Jurkat, Clone E6-1 (cell line): ENCODE measurements at regions not wholly inside any gene's neighbourhood (a gene's known extent, or its start where the extent isn't known, plus 50 kb on each side); places are given as distances from the start of the nearest gene placed in this dataset.

Experiments
- DNase-seq: peaks from one replicate; pipeline ENCODE4 v3.0.0-alpha.2; 2011; ENCODE audit warnings: low read depth, low spot score
- H3K4me3 ChIP-seq: 2 replicates; pipeline ENCODE4 v1.5.1; 2011; ENCODE audit warnings: mild to moderate bottlenecking, low read length, control low read depth, moderate library complexity

DNA sequence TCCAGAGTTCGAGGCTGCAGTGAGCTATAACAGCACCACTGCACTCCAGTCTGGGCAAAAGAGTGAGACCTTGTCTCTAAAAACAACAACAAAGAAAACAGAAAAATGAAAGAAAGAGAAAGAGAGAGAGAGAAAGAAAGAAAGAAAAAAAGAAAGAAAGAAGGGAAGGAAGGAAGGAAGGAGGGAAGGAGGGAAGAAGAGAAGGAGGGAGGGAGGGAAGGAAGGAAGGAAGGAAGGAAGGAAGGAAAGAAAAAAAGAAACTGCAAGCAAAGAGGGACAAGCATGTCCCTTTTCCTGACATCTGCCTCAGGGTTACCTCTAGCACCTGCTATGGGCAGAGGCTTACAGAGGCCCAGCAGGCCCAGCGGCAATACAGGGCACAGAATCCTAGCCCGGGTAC lies 475.0 kb downstream of the MIAT start:
- no peak for DNase-seq
- no peak overlapping the region for H3K4me3 ChIP-seq

DNA sequence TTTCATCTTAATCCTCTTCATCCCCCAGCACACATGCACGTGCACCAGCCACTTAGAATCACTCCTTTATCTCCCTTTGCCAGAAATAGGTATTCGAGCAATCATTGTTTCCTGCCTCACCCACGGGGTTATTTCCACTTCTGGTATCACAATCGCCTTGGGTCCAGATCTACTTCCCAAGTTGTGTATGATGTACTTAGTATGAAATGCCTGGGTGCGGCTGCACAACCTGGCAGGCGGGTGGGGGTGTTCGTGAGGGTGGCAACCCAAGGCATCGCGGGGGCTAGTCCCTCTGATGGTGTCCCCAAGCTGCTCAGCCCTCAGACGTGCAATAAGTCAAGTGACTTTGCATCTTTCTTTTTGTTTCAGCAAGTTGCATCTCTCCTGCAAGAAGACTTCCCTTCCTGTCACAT lies 475.6 kb downstream of the MIAT start:
- H3K4me3 ChIP-seq: no peak overlapping the region
- no peak for DNase-seq

DNA sequence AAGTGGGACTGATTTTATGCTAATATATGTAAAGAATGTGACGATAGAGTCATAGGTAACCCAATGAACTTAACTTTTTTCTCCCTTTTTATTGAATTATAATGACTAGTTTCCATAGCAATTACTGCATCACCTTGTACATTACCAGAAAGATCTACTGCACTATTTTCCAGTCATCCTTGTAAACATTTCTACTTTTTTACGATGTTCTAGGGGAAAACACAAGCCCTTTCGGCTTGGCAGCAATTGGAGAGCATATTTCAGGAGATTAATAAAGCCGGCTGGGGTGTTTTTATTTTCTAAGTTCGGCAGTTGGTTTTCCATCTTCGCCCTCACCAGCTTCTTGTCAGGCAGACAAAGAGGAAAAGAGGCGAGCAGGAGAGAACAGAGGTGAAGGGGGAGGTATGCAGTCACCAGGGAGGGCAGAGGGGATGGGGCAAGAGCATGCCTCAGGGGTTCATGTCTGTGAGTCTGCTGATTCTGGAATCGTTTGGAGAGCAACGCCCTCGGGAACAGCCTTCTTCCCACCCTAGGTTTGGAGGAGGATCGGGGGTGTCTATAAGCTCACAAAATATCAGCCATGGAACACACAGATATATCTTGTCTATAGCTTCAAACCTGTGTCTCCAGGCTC lies 476.4 kb downstream of the MIAT start:
- no peak for DNase-seq
- H3K4me3 ChIP-seq: no peak overlapping the region

DNA sequence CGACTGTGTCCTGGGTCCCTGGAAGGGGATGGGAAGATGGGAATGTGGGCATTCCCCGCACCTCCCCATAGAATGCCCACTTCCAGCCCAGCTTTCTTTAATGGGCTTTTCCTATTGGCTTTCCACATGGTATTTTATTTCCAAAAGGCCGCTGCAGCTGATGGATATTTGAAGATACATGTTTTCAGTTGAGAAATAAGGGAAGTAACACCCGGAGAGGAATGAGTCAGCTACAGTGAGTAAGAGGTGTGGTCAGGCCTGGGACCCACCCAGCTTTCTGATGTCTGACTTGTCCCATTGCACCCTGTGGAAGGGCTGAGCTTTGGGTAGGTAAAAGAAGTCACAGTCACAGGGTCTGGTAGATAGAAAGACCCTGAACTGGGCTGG lies 476.9 kb downstream of the MIAT start:
- DNase-seq: no peak
- H3K4me3 ChIP-seq: no peak overlapping the region

DNA sequence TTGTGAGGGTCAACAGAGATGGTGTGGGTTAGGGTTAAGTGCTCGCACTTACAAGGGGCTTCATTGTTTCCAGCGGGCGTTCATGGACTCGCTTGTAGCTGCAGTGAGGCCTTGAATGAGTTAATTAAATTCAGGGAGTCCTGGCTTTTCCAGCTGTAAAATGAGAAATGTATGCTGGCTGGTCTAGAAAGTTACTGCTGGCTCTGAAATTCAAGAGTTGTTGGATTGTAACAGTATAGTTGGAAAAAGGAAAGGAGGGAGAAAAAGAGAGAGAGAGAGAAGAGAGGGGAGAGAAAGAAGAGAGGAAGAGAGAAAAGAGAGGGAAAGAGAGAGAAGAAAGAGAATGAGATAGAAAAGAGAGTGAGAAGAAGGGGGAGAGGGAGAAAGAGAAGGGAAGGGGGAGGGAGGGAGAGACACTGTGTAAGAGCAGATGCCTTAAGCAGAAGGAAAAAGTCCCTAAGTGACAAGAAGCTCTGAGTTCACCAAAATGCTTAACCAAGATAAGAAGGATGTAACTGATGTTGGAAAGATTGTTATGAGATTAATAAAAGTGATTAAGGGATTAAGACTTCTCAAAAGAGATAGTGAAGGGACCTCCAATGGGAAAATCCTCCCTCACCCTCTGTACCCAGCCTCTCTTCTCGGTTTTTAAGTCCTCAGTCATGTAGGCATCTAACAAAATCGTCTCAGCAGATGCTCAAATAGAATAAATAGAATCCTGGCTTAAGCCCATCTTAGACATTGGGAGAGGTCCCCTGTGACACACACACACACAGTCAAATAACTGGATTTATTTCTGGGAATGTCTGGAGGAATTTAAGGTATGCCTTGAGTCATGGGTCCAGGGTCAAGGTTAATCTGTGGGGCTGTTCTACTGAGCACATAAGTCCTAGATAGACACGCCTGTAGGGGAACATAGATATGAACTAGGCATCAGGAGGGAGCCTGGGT lies 477.9 kb downstream of the MIAT start:
- no peak for DNase-seq
- H3K4me3 ChIP-seq: no peak overlapping the region

DNA sequence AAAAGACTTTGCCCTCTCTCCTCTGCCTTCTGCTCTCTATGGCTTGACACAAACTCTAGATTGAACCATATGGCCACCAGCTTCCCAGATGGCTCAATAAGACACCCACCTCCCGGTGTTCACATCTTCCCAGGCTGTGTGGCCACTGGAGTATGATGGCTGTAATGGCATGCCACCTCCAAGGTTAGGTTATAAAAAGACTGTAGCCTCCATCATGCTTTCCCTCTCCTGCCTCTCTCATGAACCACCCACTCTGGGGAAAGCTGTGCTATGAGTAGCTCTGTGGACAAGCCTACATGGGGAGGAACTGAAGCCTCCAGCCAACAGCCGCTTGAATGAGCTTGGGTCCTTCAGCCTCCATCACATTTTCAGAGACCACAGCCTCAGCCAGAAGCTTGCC lies 479.2 kb downstream of the MIAT start:
- no peak overlapping the region for H3K4me3 ChIP-seq
- no peak for DNase-seq

DNA sequence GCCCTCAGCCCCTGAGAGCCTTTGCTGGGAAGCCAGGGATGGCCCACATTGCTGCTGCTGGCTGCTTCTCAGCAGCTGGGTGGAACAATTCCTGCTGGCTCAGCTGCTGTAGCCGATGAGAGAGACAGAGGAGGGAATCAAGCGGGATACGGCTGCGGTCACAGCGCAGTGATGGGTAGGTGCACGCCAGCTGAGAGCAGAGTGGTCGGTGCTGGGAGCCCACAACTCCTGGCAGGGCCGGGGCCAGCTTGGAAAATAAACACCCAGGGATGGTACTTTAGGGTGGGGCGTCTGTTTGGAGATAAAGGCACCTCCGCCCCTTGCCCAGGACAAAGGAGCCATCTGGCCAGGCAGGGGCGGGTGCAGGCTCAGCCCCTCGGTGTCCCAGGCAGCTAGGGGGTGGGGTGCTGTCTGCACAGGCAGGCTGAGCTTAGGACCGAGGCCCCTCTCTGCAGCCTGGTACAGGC lies 480.5 kb downstream of the MIAT start:
- DNase-seq: no peak
- no peak overlapping the region for H3K4me3 ChIP-seq

DNA sequence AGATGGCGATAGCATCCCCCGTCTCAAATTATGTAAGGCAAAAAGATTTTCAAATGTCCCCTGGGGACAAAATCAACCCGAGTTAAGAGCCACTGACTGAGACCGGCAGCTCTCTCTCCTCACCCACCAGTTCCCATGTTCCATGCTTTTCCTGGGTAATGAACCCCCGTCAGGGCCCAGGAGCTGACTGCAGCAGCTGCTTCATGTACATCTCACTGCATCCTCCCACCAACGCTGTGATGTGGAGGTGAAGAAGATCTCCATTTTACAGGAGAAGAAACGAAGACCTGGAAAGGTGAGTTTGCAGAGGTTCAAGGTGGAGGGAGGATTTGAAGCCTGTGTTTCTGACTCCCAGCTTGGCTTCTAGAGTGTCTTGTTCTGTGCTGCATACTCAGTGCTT lies 481.1 kb downstream of the MIAT start:
- DNase-seq: no peak
- H3K4me3 ChIP-seq: no peak overlapping the region

DNA sequence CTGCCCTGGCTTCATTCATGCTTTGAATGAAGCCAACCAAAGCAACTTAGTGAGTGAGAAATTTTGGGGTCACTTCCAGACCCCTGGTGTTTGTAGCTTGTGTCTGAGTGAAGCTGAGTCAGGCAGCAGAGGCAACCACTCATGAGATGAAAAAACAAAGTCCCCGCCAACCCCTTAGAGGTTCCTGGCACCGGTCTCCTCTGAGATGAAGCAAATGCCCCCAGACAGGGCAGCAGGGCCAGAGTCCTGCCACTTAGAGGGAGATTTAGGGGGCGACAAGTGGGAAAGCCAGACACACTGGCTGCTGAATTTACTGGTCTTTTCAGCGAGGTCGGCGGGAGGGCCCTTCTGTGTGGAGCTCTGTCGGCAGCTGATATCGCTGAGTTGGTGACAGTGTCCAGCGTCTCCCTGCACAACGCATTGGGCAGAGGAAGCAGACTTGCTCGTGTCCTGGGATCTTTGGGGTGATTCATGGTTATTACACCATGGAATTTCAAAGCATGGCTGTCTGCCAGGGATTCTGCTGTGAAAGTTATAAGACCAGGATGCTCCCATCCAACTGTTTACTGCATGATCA lies 482.6 kb downstream of the MIAT start:
- H3K4me3 ChIP-seq: no peak overlapping the region
- no peak for DNase-seq

DNA sequence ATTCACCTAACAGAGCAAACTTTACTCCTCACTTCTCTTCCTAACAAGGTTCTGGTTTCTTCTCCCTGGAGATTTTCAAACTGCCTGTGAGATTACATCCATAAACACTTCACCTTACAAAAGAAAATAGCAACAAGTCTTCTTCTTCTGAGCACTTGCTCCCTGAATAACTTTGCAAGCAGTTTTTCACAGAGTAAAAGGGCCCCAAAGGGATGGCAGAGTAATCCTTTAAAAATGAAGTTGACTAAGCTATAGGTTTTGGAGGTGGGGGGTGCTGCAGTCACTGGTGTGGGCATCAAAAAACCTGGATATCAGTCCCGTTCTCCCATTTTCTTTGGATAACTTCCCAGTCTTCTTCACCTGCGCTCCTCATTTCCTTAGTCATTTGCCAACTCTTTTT lies 484.9 kb downstream of the MIAT start:
- no peak for DNase-seq
- H3K4me3 ChIP-seq: no peak overlapping the region

DNA sequence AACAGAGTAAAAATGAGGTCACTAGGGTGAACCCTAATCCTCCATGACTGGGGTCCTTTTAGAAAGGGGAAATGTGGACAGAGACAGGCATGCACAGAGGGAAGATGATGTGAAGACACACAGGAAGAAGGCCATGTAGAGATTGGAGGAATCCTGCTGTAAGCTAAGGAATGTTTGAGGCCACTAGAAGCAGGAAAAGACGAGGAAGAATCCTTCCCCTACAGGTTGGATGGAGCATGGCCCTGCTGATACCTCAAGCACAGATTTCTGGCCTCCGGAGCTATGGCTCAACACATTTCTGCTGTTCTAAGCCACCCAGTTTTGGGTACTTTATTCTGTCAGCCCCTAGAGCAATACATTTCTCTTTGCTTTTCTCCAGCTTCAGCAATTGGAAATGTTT lies 486.9 kb downstream of the MIAT start:
- no peak for DNase-seq
- no peak overlapping the region for H3K4me3 ChIP-seq

DNA sequence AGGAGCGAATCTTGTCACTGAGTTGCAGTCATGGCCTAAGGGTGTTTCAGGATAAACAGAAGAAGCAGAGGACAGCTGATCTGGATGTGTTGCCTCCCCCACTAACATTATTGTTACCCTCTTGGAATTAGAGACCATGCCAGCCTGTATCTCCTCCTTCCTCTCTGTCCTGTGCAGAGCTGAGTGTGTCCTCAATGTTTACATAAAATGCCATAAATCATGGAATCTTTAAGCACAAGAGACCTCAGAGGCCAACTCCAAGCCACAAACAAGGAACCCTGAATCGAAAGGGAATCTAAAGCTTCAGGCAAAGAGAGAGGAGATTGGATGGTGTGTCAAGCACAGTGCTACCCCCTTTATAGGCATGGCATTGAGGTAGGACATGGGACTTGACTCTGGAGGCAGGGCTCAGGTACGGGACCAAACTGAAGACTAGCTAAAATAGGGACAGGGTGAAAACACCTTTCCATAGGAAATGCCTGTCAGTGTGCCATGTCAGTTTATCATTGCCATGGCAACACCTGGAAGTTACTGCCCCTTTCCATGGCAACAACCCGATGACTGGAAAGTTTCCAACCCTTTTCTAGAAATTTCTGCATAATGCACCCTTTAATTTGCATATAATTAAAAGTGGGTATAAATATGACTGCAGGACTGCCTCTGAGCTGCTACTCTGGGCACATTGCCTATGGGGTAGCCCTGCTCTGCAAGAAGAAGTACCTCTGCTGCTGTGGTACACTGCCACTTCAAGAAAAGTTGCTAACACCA lies 489.7 kb downstream of the MIAT start:
- no peak overlapping the region for H3K4me3 ChIP-seq

DNA sequence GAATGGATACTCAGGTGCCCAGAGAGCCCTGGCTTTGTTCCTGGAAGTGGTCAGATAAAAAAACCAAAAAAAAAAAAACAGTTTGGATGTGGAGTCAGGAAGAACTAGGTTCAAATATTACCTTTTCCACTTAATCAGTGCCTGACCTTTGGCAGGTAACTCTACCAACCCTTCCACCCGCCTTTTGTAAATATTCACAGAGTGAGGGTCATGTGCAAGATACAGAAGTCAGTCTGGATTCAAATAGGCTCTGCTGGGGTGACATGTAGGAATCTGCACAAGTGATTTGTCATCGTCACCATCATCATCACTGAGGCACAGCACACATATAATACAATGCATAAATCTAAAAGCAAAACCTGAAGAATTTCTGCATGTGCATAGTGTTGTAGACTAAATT lies 490.7 kb downstream of the MIAT start:
- H3K4me3 ChIP-seq: no peak overlapping the region
- no peak for DNase-seq

More for the DNA sequence above, 489.7 kb downstream of the MIAT start:
- DNase-seq: no peak

DNA sequence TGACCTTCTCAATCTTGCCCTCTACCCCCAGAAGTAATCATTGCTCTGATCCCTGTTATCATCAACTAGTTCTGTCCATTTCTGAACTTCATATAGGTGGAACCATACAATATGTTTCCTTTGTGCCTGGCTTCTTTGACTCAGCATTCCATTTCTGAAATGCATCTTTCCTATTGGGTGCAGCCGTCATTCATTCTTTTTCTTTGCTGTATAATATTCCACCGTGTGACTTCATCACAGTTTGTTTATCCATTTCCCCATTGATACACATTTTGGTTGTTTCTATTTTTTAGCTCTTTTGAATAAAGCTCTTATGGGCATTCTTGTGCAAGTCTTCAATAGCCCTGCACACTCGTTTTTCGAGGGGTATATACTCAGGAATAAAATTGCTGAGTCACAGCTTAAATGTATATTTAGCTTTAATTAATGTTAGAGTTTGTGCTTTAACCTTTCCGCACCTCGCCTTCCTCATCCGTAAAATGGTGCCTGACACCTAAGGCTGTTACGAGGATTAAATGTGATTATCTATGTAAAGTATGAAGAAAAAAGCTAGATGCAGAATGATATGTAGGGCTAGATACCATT lies 491.6 kb downstream of the MIAT start:
- no peak for DNase-seq
- H3K4me3 ChIP-seq: no peak overlapping the region

DNA sequence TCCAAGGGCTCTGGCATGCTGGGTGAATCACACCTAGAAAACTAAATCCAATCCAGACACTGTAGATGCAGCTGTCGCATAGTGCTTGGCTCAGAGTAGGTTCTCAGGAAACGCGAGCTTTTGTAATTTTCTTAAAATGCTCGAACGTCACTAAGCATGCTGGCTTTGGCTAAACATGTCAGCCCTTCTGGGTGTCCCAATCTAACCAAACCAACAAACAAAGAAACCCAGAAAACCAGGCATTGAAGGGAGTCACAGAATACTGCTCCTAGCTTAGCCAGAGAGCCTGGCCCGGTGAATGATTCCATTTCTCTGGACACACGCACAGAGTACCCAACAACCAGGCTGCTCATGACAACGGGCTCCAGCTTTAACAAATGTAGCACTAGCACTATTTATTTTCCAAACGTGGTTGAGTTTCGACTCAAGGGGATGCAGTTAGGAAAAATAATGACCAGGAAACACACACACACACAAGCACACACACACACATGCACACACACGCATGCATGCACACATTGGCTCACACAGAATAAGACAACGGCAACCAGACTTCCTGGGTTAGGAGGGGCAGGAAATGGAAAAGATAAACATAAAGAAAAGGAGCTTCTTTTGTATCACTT lies 492.6 kb downstream of the MIAT start:
- DNase-seq: no peak
- no peak overlapping the region; the same call in 1 of the 2 replicates for H3K4me3 ChIP-seq

DNA sequence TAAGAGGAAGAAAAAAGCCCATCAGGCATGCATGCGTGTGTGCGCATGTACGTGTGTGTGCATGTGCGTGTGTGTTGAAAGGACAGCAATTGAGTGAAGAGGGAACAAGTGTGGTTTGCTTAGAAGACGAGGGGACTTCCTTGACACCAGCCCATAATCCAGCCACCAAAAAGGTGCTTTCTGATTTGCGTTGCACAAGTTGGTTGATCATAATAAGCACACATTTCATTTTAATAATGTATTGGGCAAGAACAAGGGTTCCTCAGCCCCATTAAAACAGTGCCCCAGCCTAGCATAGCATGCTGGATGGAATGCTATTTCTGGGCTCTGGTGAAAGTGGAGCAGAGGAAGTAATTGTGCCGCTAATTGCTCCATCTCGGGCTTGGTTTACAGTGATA lies 493.2 kb downstream of the MIAT start:
- DNase-seq: peak; percentile 30
- no peak overlapping the region; the same call in 1 of the 2 replicates for H3K4me3 ChIP-seq

DNA sequence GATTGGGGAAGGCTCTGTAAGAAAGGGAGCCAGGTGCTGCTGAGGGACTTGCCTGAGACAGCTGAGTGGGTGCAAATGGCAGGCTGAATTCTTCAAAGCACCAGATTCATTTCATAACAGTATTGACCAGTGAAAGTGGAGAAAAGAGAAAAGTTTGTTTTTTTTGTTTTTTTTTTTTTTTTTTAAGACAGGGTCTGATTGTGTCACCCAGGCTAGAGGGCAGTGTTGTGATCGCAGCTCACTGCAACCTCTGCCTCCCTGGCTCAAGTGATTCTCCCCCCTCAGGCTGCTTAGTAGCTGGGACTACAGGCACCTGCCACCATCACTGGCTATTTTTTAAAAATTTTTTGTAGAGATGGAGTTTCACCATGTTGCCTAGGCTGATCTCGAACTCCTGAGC lies 494.0 kb downstream of the MIAT start:
- no peak for DNase-seq
- no peak overlapping the region for H3K4me3 ChIP-seq

DNA sequence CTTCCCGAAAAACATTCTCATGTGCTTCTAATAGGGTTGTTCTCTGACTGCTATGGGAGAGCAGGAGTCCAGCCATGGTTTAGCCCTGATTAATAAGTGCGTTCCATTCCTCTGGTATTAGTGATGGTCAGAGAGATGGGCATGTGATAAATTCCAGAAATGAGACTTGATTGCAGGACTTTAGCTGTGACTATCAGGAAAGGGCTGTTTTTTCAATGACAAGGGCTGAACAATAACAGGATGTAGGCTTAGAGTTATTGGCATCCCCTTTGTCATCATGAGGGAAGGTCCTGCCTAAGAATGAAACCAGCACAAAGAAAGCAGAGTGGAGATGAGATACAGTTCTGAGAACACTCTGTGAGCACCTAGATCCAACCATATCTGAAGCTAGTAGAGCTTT lies 494.6 kb downstream of the MIAT start:
- no peak overlapping the region for H3K4me3 ChIP-seq
- DNase-seq: no peak

DNA sequence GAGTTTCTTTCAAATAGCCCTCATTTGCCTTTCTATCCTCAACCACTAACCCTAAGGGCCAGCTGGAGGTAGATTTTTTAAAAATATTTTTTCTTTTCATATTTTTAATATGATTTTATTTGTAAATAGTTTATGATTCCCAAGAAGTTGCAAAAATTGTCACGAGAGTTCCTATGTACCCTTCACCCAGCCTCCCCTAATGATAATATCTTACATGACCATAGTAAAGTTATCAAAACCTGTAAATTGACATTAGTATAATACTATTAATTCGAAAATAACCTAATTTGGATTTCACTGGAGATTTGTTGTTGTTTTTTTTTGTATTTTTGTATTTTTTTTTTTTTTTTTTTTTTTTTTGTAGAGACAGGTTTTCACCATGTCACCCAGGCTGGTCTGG lies 495.5 kb downstream of the MIAT start:
- DNase-seq: no peak
- H3K4me3 ChIP-seq: no peak overlapping the region
